ENCODE measurements at regions not wholly inside any gene's neighbourhood (a gene's known extent, or its start where the extent isn't known, plus 50 kb on each side); places are given as distances from the start of the nearest gene placed in this dataset.

DNA sequence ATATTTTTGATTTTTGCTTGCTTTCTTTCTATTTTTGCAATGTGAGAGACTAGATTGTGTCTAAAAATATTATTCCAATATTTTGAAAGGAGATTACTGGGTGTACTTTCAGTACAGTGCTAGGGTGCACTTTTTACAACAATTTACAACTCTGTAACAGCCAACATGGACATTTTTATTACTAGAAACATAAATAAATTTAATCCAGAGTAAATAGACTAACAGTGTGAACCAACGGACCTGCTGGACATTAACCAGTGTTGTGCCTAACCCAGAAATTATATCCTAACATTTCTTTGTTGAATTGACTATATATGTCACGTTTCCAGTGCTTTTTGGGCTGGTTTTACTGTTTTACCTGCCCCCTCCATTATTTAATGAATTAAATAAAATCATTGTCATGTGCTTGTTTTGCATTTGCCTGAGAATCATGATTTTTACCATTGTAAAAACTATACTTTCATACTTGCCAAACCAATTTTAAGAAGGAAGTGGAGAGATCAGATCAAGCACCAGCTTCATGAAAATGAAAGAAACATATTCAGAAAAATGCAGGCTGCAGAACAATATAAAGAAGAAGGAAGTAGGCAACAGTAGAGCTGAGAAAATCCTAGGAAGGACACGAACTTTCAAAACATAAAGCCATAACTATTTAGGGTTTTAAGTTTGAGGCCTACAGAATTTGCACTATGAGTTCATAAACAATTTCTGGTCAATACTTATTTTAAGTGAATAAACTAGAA is 400.8 kb upstream of the PIK3R1 start:
- Histone ChIP-seq H3K36me3 (no peaks in the 10 kb centered on the region), H3K9me3 (no peaks in the 10 kb centered on the region), H3K4me1 (peaks cover 0 to 23% (median 8%) of the 10 kb centered on the region in 4 donors), H3K27ac (peak overlapping the region in 1 of 5 donors; percentile 30), H3K4me3 (no peak overlapping the region), H3K27me3 (no peaks in the 10 kb centered on the region)
- intact Hi-C loops (cut with DNase I; ENCODE audit: low total_unique reads): no loop called here
- no peak for TF ChIP-seq POLR2AphosphoS5 (IDR thresholded peaks at IDR 0.05)
- TF ChIP-seq EP300 (IDR thresholded peaks at IDR 0.05): no peak
- TF ChIP-seq, protein P1, sequence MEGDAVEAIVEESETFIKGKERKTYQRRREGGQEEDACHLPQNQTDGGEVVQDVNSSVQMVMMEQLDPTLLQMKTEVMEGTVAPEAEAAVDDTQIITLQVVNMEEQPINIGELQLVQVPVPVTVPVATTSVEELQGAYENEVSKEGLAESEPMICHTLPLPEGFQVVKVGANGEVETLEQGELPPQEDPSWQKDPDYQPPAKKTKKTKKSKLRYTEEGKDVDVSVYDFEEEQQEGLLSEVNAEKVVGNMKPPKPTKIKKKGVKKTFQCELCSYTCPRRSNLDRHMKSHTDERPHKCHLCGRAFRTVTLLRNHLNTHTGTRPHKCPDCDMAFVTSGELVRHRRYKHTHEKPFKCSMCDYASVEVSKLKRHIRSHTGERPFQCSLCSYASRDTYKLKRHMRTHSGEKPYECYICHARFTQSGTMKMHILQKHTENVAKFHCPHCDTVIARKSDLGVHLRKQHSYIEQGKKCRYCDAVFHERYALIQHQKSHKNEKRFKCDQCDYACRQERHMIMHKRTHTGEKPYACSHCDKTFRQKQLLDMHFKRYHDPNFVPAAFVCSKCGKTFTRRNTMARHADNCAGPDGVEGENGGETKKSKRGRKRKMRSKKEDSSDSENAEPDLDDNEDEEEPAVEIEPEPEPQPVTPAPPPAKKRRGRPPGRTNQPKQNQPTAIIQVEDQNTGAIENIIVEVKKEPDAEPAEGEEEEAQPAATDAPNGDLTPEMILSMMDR (IDR thresholded peaks at IDR 0.05): no peak
- 42 to 50% (median 48%) methylated on average over 3 of the region's 3 CpGs for WGBS, 5 donors
- DNase-seq: no peak

DNA sequence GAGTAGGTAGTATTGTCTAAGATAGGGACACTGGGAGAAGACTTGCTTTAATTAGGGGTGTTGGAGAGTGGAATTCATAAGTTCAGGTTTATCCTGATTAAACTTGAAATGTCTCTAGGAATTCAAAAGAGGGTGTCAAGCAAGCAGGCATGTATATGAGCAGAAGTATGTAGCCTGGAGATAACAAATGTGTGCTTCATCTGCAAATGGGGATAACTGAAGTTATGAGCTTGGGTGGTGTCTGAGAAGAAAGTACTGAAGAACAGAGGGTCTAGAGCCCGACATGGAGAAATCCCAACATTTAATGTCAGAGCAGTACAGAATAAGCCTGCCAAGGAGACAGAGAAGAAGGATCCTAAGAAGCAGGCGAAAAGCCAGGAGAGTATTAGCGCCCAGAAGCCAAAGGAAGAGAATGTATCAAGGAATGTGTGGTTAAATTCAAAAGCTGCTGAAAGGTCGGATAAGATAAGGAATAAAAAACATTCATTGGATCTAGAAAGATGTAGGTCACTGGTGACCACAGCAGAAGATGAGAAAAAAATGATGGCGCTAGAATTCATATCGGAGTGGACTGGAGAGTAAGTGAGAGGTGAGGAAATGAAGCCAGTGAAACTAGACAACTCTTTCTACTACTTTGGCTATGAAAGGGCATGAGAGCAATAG is 401.5 kb upstream of the PIK3R1 start:
- TF ChIP-seq POLR2A (IDR thresholded peaks at IDR 0.05): no peak
- TF ChIP-seq, protein P1 (IDR thresholded peaks at IDR 0.05): no peak
- TF ChIP-seq EP300 (IDR thresholded peaks at IDR 0.05): no peak
- TF ChIP-seq POLR2AphosphoS5 (IDR thresholded peaks at IDR 0.05): no peak
- intact Hi-C loops (cut with DNase I; ENCODE audit: low total_unique reads): no loop called here
- WGBS, 5 donors: 78 to 82% (median 81%) methylated on average over 6 of the region's 6 CpGs
- H3K9me3 ChIP-seq: no peaks in the 10 kb centered on the region
- no peaks in the 10 kb centered on the region for H3K36me3 ChIP-seq
- H3K27ac ChIP-seq: no peak overlapping the region
- no peaks in the 10 kb centered on the region for H3K27me3 ChIP-seq
- no peak for DNase-seq
- H3K4me1 ChIP-seq: peaks cover 0 to 23% (median 8%) of the 10 kb centered on the region in 4 donors
- no peak overlapping the region for H3K4me3 ChIP-seq

DNA sequence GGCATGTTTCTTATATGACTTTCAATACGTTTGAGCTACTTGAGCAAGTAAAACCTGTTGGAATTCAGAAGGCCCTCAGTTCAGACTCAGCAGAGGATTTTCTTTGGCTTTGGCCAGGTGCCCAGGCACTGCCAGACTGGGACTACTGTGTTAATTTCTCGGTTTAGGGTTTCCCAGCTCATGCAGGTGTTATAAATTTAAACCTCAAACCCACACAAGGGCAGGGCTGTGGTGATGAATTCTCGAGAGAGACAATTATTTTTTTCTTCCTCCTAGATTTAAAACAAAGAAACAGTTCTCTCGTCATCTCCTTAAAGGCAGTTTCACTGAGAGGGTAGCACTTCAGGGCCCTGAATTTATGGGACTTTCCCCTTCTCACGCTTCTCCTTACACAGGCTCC is 406.0 kb upstream of the PIK3R1 start:
- H3K9me3 ChIP-seq: no peaks in the 10 kb centered on the region
- WGBS, 5 donors: 66 to 77% (median 71%) methylated on average over 5 of the region's 5 CpGs
- H3K4me1 ChIP-seq: peaks cover 0 to 6% (median 0%) of the 10 kb centered on the region in 4 donors
- no peak overlapping the region for H3K27ac ChIP-seq
- no peak for TF ChIP-seq EP300 (IDR thresholded peaks at IDR 0.05)
- TF ChIP-seq, protein P1 (IDR thresholded peaks at IDR 0.05): no peak
- no peak overlapping the region for H3K4me3 ChIP-seq
- H3K36me3 ChIP-seq: no peaks in the 10 kb centered on the region
- DNase-seq: peak in 1 of 2 donors; percentile 21
- intact Hi-C loops (cut with DNase I; ENCODE audit: low total_unique reads): no loop called here
- H3K27me3 ChIP-seq: no peaks in the 10 kb centered on the region

DNA sequence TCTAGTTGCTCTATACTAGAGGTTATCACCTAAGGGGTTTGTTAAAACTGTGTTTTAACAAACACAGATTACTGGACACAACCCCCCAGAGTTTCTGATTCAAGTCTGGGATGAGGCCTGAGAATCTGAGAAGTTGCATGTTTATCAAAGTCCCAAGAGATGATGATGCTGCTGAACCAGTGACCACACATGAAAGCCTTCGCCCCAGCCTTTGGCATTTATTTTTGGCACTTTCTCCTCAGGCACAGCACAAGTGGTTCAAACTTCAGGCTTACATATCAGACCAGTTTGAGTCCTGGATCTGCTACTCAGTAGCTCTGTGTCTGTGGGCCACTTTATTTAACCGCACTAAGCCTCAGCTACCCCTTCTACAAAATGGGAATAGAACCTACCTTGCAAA is 407.2 kb upstream of the PIK3R1 start:
- Histone ChIP-seq H3K4me1 (no peaks in the 10 kb centered on the region), H3K9me3 (no peaks in the 10 kb centered on the region), H3K27ac (no peak overlapping the region), H3K4me3 (no peak overlapping the region), H3K36me3 (no peaks in the 10 kb centered on the region), H3K27me3 (no peaks in the 10 kb centered on the region)
- DNase-seq: no peak
- intact Hi-C loops (cut with DNase I; ENCODE audit: low total_unique reads): no loop called here
- TF ChIP-seq POLR2AphosphoS5 (IDR thresholded peaks at IDR 0.05): no peak
- TF ChIP-seq, protein P1 (IDR thresholded peaks at IDR 0.05): no peak
- TF ChIP-seq EP300 (IDR thresholded peaks at IDR 0.05): no peak
- TF ChIP-seq POLR2A (IDR thresholded peaks at IDR 0.05): no peak
- 87 to 100% (median 95%) methylated on average over 2 of the region's 2 CpGs for WGBS, 5 donors

Data from stomach (tissue), 8 donors.